GM21723 (cell line): ENCODE measurements at regions not wholly inside any gene's neighbourhood (a gene's known extent, or its start where the extent isn't known, plus 50 kb on each side); places are given as distances from the start of the nearest gene placed in this dataset.
"Not testable (repeated sequence)": the region's sequence is repeated elsewhere in the genome, so short reads cannot be mapped to it uniquely, and the experiment has no call there.

Source experiments
- ATAC-seq: cut with Tn5 transposase; IDR thresholded peaks from one replicate; pipeline ENCODE4 v1.9.1; 2021; ENCODE audit warnings: mild to moderate bottlenecking, moderate library complexity; ENCODE audit not compliant: unreplicated experiment

DNA sequence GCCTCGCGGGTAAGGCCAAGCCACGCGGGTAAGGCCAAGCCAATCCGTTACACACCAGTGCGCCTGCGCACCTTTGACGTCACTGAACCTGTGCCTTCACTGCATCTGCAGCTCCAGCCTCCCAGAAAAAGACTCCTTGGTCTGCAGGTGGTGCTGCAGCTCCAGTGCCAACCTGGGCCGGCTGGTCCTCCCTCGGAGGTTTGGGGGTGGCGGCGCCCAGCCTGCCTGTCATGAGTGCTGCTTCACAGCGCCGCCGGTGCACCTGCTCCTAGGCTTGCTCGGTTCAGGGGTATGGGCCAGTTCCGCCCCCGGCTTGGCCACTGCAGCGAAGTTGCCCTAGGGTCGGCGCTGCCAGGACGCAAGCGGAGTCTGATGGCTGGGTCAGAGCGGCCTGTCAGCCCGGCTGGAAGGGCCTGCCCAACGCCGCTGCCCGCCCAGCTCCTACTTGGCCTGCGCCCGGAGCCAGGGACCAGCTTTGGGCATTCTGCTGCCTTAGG is 146.6 kb downstream of the USP22 start:
- ATAC-seq: no peak

DNA sequence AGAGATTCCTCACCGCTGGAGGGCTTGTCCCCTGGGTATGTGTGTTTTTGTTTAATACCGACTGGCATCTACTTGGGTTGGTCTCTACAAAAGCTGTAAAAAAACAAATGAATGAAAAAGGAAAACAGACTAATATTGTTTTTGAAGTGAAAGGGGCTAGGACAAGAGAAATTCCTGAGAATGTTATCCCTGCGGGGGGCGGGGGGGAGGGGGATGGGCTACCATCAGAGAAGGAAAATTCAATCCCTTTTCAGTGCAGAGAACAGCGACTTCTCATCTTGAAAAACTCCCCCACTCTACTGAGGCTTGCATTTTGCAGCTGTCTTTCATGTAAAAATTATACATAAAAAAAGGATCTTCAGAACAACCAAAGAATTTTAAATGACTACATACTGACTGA is 144.1 kb downstream of the USP22 start:
- not testable (repeated sequence) for ATAC-seq

DNA sequence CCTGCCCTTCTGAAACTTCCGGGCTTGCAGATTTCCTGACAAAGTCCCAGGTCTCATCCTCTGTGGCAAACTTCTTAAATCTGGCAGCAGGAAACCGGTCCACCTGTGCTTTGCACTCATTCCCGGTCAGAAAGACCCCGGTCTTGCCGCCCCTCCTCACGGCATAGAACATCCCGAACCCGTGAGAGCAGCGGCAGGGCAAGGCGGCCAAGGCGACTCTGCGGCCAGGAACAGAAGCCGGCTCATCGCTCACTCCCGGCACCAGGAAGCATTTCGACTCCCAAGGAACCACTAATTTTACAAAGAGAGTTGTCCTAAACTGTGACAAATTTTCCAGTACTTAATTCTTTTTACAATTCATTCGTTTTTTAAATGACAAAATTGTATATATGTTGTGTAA is 140.3 kb downstream of the USP22 start:
- not testable (repeated sequence) for ATAC-seq

DNA sequence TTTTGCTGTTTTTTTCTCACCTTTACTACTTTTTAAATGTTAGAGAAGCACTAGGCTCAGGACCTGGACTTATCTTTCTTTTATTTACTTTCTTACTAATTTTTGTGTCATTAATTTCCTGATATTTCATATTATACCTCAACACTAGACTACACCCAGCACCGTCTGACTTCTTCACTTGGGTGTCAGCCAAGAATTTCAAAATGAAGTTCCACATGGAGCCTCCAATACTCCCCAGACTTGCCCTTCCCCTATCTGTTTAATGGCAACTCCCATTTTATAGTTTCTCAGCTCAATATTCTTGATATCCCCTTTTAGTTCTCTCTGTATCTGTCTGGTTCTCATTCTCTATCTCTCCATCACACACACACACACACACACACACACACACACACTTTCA is 139.3 kb downstream of the USP22 start:
- not testable (repeated sequence) for ATAC-seq

DNA sequence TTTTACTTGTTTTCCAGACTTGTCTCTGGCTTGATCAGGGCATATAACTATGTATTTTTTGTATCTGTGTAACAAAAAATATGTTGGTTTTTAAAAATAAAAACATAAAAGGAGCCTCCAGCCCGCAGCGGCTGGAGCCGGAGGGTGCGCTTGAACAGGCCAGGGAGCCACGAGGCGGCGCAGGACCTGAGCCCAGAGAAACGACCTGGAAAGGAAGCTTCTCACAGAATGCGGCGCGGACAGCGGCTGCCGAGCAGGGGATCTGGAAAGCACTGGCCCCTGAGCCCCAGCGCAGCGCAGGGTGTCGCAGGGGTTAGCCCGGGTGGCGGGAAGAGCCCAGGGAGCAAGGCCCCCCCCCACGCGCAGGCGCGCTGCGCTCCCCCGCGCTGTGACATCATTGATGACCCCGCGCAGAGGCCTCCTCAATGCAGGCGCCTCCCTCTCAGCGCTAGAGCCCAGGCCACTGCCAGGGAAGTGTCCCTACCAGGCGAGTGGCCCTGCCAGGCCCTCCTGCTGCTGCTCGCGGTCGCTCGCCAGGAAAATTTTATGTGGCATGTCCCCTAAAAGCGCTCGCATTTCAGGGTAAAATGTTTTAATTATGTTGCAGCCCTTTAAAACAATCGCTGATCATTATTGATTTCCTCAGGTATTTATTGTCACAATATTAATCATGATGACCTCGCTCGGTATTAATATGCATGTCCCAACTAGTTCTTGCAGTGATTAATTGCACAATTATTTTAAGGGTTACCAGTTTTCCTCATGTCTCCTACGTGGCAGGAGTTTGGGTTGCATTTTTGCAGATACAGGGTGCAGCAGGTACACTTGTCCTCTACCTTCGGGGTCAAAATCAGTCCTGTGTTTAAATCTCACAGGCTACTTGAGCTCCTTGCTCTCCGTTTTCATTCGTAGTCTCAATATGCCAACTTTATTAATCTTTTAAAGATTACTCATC is 134.2 kb downstream of the USP22 start:
- peak; percentile 71 for ATAC-seq

DNA sequence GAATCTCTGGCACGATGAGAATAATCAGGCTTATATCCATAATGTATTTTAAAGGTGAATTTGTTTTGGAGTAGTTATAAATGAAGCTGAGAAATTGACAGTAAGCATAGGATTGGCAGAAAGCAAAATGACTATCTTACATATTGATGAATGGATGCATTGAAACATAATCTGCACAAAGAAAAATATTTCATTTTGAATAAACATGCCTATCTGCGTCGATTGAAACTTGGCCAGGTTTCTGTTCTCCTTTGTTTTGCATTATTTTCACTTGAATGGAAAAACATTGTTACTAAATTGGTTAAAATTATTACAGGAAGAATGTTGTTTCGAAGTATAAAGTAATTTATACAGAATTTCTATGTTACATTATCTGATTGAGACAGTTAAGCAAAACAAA is 128.2 kb downstream of the USP22 start:
- ATAC-seq: no peak

DNA sequence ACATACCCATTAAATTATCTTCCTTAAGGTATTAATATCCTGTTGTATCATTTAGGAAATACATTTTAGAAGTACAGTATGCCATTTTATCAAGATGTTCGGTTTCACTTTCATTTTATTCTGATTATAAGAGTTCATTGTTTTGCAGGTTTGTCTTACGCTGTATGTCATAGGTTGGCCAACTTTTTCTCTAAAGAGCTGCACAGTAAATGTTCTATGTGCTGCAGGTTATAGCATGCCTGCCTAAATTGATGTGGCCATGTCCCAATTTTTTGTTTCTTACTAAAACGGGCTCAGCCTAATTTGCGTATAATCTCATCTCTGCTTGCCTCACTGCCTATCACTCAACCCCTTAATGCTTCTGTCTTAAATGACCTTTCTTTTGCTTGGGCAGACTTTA is 126.4 kb downstream of the USP22 start:
- no peak for ATAC-seq

DNA sequence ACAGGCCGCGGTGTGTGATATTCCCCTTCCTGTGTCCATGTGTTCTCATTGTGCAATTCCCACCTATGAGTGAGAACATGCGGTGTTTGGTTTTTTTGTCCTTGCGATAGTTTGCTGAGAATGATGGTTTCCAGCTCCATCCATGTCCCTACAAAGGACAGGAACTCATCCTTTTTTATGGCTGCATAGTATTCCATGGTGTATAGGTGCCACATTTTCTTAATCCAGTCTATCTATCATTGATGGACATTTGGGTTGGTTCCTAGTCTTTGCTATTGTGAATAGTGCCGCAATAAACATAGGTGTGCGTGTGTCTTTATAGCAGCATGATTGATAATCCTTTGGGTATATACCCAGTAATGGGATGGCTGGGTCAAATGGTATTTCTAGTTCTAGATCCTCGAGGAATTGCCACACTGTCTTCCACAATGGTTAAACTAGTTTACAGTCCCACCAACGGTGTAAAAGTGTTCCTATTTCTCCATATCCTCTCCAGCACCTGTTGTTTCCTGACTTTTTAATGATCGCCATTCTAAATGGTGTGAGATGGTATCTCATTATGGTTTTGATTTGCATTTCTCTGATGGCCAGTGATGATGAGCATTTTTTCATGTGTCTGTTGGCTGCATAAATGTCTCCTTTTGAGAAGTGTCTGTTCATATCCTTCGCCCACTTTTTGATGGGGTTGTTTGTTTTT is 125.1 kb downstream of the USP22 start:
- not testable (repeated sequence) for ATAC-seq

DNA sequence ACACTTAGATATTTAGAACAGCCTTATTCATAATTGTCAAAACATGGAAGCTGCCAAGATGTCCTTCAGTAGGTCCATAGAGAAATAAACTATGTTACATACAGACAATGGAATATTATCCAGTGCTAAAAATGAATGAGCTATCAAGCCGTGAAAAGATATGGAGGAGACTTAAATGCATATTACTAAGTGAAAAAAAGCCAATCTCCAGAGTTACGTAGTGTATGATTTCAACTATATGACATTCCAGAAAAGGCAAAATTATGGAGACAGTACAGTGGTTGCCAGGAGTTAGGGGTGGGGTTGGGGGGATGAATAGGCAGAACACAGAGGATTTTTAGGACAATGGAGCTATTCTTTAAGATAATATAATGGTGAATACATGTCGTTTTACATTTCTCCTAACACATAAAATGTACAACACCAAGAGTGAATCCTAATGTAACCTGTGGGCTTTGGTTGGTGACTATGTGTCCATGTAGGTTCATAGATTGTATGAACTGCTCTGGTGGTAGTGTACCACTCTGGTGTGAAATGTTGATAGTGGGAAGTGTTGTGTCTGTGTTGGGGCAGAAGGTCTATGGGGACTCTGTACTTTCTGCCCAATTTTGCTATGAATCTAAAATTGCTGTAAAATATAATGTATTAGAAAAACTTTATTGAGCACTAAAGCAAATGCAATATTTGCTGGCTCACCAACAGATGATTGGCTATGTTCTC is 122.6 kb downstream of the USP22 start:
- ATAC-seq: no peak

DNA sequence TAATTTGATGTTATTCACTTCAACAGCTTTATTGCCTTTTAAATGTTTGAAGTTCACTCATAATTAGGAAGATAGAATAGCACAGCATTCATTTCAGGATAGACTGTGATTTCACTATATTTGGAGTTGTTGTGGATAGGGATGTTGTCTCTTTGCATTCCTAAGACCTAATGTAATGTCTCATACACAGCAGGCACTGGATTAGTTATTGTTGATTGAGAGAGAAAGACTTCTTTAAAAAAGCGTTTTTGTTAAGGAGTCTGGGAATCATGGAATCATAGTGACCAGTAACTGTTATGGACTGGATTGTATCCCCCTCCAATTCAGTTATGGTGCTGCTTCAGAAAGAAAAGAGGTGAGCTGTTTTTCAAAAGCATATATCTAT is 122.0 kb downstream of the USP22 start:
- no peak for ATAC-seq

DNA sequence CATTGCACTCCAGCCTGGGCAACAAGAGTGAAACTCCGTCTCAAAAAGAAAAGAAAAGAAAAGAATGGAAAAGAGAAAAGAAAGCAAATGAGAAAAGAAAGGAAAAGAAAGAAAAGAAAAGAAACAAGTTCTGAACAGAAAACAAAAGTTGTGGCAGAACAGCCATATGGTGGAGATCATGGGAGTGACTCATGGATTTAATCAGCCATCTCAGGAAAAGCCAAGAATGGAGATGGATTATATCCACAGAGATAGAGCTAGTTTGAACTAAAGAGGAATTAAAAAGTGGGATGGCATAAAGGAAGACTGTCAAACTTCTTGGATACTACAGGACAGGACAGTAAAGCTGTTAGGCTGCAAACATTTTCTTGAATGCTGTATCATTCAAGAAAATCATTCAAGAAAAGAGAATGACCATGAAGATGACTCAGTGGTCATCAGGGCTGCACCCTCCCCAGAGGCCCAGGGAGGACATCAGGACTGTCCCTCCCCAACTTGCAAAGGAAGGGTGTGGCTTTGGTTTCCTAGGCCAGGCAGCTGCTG is 120.6 kb downstream of the USP22 start:
- no peak for ATAC-seq

DNA sequence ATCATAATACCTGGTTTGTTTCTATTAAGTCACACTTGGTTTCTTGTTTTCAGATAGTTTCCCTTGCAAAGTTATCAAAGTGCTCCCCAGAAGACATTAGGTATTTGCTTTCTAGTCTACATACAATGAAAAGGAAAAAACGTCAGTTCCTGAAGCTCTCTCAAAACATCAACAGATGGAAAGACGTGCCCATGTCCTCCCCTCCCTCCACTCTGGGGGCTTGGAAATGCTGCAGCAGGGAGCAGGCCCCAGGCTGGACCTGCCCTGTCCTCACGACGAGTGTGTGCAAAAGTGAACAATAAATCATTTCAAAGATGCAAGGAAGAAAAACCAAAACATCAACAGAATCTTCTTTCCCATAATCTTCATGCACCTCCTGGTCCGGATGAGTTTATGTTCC is 118.5 kb downstream of the USP22 start:
- ATAC-seq: no peak

DNA sequence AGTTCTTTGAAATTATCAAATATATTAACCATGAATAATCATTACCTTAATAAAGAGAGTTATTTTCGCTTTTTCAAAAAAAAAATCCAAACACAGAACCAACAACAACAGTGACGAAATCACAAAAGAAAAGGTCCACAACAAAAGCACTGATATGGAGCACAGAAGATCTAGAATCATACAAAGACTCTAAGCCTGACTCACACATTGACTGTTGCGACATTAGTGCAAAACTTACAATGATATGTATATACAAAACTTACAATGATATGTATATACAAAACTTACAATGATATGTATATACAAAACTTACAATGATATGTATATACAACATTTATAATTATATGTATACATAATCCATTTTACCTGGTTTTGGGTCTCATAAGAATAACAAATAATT is 117.7 kb downstream of the USP22 start:
- ATAC-seq: no peak

DNA sequence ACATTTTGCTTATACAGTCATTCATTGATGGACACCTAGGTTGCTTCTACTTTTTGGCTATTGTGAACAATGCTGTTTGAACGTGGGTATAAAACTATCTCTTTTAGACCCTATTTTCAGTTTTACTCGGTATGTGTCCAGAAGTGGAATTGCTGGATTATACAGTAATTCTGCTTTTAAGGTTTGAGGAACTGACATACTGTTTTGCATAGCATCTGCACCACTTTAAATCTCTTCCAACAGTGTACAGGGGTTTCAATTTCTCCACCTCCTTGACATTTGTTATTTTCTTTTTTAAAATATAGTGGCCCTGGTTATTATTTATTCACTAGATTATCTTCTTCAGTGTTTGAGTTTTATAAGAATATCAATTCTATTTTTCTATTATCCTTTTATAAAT is 116.9 kb downstream of the USP22 start:
- ATAC-seq: no peak

DNA sequence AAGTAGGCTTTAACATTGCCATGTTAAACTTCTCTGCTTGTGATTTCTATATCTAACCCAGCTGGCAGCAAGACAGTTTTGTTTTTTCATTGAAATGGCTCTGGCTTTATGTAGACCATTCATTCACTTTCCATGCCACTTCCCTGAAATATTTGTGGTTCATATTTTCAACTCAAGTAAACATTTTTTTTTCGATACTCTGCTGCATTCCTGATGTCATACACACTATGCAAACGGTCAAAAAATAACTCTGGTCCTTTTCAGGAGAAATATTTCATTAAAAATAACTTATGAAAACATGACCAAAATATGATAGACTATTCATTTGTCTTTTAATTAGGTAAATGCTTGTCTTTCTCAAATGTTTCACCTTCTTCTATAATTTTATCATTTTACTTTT is 116.3 kb downstream of the USP22 start:
- ATAC-seq: no peak

DNA sequence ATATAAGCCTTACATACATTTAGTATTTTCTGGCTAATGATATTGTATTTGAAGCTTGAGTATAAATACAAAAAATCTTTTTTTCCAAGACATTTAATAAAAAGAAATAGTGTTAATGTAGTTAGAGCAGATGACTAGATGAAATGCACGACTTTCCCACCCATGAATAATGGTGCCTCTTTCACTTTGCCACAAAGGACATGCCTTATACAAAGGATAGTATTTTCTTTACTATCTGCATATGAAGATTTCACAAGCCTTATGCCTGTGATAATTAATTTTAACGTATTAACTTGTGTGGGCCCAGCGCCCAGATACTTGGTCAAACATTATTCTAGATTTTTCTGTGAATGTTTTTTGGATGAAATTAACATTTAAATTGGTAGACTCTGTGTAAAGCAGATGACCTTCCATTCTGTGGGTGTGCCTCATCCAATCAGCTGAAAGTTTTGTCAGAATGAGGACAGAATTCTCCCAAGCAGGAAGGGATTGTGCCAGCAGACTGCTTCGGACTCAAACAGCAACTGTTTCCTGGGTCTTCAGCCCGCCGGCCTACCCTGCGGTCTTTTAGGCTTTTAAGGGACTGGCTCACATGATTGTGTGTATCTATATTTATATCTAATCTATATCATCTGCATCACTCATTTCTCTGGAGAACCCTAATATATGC is 115.4 kb downstream of the USP22 start:
- no peak for ATAC-seq

DNA sequence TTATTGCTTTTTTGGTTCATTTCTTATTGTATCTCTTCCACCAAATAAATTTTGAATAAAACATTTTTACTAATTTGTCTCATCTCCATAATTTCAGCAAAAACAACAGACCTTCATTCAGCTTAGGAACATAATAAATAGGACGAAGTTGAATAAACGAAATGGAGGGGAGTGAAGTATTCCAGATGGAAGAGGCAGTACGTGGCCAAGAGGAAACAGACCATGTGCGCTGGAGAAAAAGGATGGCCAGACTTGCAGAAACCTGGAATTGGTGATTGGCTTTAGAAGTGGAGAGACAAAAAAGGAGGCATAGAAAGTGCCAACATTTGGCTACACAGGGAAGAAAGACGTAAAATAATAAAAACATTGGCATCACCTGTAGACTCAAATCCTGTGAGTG is 113.5 kb downstream of the USP22 start:
- ATAC-seq: no peak

DNA sequence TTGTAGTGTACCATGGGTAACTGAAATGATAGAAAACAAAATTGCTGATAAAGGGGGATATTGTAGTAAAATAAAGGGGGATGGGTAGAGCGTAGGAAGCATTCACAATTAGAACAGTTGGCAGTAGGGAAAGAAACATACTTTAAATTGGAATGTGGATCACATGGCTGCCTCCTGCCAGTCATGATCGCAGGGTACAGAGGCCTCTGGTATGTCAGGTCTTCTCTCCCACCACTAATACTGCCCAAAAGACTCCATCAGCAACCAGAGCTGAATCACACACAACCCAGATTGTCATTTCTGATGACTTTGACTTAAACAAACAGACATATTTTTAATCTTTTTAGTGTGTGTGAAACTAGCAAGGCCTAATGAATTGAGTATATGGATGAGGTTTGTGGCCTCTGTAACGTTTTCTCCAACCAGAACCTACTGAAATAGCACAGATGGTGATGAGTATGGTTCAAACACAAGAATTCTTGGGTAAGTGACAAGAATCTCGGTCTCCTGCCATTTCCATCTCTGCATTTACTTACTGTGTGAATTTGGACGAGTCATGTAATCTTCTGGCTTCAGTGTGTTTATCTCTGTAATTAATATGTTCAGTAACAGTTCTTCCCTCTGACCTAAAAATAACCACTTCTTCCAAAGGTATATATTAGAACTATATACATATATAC is 112.6 kb downstream of the USP22 start:
- ATAC-seq: no peak

DNA sequence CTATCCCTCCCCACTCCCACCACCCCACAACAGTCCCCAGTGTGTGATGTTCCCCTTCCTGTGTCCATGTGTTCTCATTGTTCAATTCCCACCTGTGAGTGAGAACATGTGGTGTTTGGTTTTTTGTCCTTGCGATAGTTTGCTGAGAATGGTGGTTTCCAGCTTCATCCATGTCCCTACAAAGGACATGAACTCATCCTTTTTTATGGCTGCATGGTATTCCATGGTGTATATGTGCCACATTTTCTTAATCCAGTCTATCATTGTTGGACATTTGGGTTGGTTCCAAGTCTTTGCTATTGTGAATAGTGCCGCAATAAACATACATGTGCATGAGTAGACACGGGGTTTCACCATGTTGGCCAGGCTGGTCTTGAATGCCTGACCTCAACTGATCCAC is 109.8 kb downstream of the USP22 start:
- ATAC-seq: not testable (repeated sequence)

DNA sequence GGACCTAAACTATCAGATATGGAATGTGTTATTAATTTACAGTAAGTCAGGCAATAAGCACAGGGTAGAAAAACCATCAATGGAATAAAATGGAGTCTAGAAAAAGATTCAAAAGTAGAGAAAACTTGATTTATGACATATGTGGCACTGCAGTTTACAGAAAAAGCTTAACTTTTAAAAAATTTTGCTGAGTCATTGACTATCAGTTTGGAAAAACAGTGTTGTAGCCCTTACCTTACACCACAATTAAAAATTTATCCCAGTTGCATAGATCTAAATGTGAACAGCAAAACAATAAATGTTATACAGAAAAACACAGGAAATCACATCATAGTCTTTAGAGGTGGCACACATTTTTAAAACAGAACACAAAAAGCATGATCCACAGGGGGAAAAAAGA is 108.5 kb downstream of the USP22 start:
- ATAC-seq: no peak
